Smooth muscle cell (in vitro differentiated cells): ENCODE measurements at regions not wholly inside any gene's neighbourhood (a gene's known extent, or its start where the extent isn't known, plus 50 kb on each side); places are given as distances from the start of the nearest gene placed in this dataset.
"Not testable (repeated sequence)": the region's sequence is repeated elsewhere in the genome, so short reads cannot be mapped to it uniquely, and the experiment has no call there.

ENCODE experiments used
- DNase-seq: peaks from one replicate; lab custom pipeline; 2025; ENCODE audit not compliant: unreplicated experiment; lab: John Stamatoyannopoulos, UW
- H2AFZ ChIP-seq: fragments of 200-600 bp; sonication (generic); 2 replicates; pipeline ENCODE4 v1.6.0; 2016; ENCODE audit warnings: antibody characterized with exemption, low read depth, mild to moderate bottlenecking
- H3F3A ChIP-seq: fragments of 200-600 bp; sonication (generic); 2 replicates; pipeline ENCODE4 v1.6.0; 2017; ENCODE audit warnings: antibody characterized with exemption, low read depth
- H3K27ac ChIP-seq: fragments of 200-600 bp; sonication (generic); 2 replicates; pipeline ENCODE4 v1.5.1; 2016; ENCODE audit warnings: low read depth, mild to moderate bottlenecking
- H3K27me3 ChIP-seq: fragments of 200-600 bp; sonication (generic); 2 replicates; pipeline ENCODE4 v1.6.1; 2016; ENCODE audit warnings: low read depth, mild to moderate bottlenecking
- H3K36me3 ChIP-seq: fragments of 200-600 bp; sonication (generic); 2 replicates; pipeline ENCODE4 v1.5.1; 2016; ENCODE audit warnings: low read depth
- H3K4me1 ChIP-seq: fragments of 200-600 bp; sonication (generic); 2 replicates; pipeline ENCODE4 v1.5.1; 2016; ENCODE audit warnings: low read depth
- H3K4me2 ChIP-seq: fragments of 200-600 bp; sonication (generic); 2 replicates; pipeline ENCODE4 v1.6.0; 2016; ENCODE audit warnings: mild to moderate bottlenecking
- H3K4me3 ChIP-seq: fragments of 200-600 bp; sonication (generic); 2 replicates; pipeline ENCODE4 v1.5.1; 2016; ENCODE audit warnings: mild to moderate bottlenecking
- H3K79me2 ChIP-seq: fragments of 200-600 bp; sonication (generic); 2 replicates; pipeline ENCODE4 v1.6.0; 2016; ENCODE audit warnings: low read depth, mild to moderate bottlenecking
- H3K9ac ChIP-seq: fragments of 200-600 bp; sonication (generic); 2 replicates; pipeline ENCODE4 v1.6.0; 2016; ENCODE audit warnings: low read depth
- H3K9me3 ChIP-seq: fragments of 200-600 bp; sonication (generic); replicated peaks from 2 replicates; pipeline ENCODE4 v1.5.1; 2016; ENCODE audit warnings: low read depth
- H4K20me1 ChIP-seq: fragments of 200-600 bp; sonication (generic); 2 replicates; pipeline ENCODE4 v1.6.0; 2016; ENCODE audit warnings: low read depth
- WGBS: methylation state at CpG from one replicate; pipeline ENCODE4 v1.1.7; 2016; ENCODE audit warnings: low lambda C conversion rate; 5-methylcytosine and 5-hydroxymethylcytosine counted together
- TF ChIP-seq, protein P1 (sequence below): fragments of 200-600 bp; sonication (generic); IDR thresholded peaks from 2 replicates; pipeline ENCODE4 v1.5.1; 2017; ENCODE audit warnings: borderline replicate concordance, mild to moderate bottlenecking, antibody characterized with exemption; ENCODE audit not compliant: insufficient read depth, poor library complexity, severe bottlenecking

DNA sequence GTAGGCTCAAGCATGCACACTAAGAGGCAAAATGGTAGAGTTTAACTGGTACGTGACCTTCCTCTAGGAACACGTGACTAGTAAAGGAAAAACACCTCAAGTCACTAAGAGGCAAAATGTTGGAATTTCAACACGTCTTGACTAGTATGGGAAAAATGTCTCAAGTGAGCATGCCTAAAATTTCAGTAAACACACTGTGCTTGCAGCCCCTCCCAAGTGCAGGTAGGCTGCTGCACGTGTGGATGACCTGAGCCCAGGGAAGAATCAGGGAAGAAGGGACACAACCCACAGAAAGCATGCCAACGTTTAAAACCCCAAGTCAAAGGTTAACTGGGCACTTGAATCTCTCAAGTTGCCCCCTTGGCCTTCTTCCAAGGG is 162.2 kb downstream of the TENT5A start:
- Histone ChIP-seq H3K79me2 (no peaks in the 10 kb centered on the region), H3K4me3 (no peak overlapping the region), H3K9me3 (no peaks in the 10 kb centered on the region), H3K9ac (no peak overlapping the region), H3K36me3 (no peaks in the 10 kb centered on the region), H3K4me2 (no peak overlapping the region), H3K4me1 (no peaks in the 10 kb centered on the region), H3K27ac (no peak overlapping the region), H2AFZ (no peak overlapping the region), H4K20me1 (no peaks in the 10 kb centered on the region), H3F3A (no peaks in the 10 kb centered on the region), H3K27me3 (no peaks in the 10 kb centered on the region)
- DNase-seq: no peak
- 74% methylated on average over 5 of the region's 5 CpGs for WGBS
- TF ChIP-seq, protein P1, sequence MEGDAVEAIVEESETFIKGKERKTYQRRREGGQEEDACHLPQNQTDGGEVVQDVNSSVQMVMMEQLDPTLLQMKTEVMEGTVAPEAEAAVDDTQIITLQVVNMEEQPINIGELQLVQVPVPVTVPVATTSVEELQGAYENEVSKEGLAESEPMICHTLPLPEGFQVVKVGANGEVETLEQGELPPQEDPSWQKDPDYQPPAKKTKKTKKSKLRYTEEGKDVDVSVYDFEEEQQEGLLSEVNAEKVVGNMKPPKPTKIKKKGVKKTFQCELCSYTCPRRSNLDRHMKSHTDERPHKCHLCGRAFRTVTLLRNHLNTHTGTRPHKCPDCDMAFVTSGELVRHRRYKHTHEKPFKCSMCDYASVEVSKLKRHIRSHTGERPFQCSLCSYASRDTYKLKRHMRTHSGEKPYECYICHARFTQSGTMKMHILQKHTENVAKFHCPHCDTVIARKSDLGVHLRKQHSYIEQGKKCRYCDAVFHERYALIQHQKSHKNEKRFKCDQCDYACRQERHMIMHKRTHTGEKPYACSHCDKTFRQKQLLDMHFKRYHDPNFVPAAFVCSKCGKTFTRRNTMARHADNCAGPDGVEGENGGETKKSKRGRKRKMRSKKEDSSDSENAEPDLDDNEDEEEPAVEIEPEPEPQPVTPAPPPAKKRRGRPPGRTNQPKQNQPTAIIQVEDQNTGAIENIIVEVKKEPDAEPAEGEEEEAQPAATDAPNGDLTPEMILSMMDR: no peak

DNA sequence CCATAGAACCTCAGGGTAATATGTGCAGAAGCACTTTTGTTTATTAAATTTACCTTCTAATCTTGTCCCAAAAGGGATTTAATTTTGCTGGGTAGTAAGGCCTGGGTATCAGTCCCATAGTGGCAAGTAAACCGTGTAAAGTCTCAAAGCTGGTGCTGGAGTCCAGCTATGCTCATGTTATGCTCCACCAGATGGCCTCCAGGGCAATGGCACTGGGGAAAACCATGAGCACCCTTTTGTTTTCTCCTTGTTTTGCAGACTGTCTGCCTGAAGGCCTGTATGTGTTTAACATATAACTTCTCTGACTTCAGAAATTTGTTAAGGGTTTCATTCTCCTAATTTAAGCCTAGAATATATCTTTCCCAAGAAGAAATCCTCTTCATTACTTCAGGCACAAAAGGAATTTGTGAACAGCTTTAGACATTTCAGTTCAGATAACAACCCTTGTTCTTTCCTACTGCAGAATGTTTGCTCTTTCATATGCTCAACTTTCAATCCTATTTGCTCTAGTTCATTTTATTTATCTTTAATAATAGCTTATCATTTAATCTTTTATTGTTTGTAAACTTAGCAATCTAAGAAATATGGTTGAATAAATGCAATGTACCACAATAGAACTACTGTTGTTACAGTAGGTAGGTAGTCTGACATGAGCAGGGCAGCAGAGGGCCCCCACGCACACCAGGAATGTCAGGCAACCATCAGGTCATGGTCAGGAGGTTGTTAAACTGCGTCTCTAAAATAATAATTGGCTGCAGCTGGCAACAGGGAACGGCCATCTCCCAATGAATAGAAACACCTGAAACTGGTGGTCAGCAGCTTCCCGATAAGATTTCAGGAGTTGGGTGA is 162.8 kb downstream of the TENT5A start:
- no peaks in the 10 kb centered on the region for H3K4me1 ChIP-seq
- H3K36me3 ChIP-seq: no peaks in the 10 kb centered on the region
- no peaks in the 10 kb centered on the region for H3K79me2 ChIP-seq
- no peaks in the 10 kb centered on the region for H3F3A ChIP-seq
- 74% methylated on average over 5 of the region's 5 CpGs for WGBS
- no peak overlapping the region for H3K9ac ChIP-seq
- H4K20me1 ChIP-seq: no peaks in the 10 kb centered on the region
- H3K9me3 ChIP-seq: no peaks in the 10 kb centered on the region
- H3K4me2 ChIP-seq: no peak overlapping the region
- H2AFZ ChIP-seq: no peak overlapping the region
- H3K4me3 ChIP-seq: no peak overlapping the region
- no peaks in the 10 kb centered on the region for H3K27me3 ChIP-seq
- H3K27ac ChIP-seq: no peak overlapping the region
- DNase-seq: no peak
- TF ChIP-seq, protein P1: no peak

DNA sequence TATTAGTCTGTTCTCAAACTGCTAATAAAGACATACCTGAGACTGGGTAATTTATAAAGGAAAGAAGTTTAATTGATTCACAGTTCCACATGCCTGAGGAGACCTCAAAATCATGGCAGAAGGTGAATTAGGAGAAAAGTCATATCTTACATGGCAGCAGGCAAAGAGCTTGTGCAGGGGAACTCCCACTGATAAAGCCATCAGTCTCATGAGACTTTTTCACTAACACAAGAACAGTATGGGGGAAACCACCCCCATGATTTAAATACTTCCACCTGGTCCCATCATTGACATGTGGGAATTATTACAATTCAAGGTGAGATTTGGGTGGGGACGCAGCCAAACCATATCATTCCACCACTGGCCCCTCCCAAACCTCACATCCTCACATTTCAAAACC is 166.8 kb downstream of the TENT5A start:
- H3F3A ChIP-seq, H4K20me1 ChIP-seq, H2AFZ ChIP-seq, H3K9me3 ChIP-seq, H3K27ac ChIP-seq, H3K36me3 ChIP-seq, DNase-seq, H3K4me3 ChIP-seq, H3K4me1 ChIP-seq, H3K79me2 ChIP-seq, H3K27me3 ChIP-seq, H3K9ac ChIP-seq, H3K4me2 ChIP-seq: not testable (repeated sequence)
- WGBS: 100% methylated on average over 1 of the region's 1 CpG

DNA sequence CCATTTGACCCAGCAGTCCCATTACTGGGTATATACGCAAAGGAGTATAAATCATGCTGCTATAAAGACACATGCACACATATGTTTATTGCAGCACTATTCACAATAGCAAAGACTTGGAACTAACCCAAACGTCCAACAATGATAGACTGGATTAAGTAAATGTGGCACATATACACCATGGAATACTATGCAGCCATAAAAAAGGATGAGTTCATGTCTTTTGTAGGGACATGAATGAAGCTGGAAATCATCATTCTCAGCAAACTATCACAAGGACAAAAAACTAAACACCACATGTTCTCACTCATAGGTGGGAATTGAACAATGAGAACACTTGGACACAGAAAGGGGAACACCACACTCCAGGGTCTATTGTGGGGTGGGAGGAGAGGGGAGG is 168.3 kb downstream of the TENT5A start:
- not testable (repeated sequence) for DNase-seq, H3K79me2 ChIP-seq, H3K4me2 ChIP-seq, H3K27me3 ChIP-seq, H3K4me3 ChIP-seq, H3K9ac ChIP-seq, H3K9me3 ChIP-seq, H2AFZ ChIP-seq, H3K27ac ChIP-seq, H4K20me1 ChIP-seq, H3F3A ChIP-seq, H3K4me1 ChIP-seq, H3K36me3 ChIP-seq
- 92% methylated on average over 2 of the region's 2 CpGs for WGBS
